NT2/D1 (cell line): ENCODE measurements at regions not wholly inside any gene's neighbourhood (a gene's known extent, or its start where the extent isn't known, plus 50 kb on each side); places are given as distances from the start of the nearest gene placed in this dataset.

ENCODE experiments used
- SUZ12 ChIP-seq: IDR thresholded peaks from 2 replicates; pipeline ENCODE4 v1.6.1; 2011; ENCODE audit not compliant: insufficient read length, insufficient read depth; ENCODE audit errors: extremely low read depth
- YY1 ChIP-seq: IDR thresholded peaks from 2 replicates; pipeline ENCODE4 v1.6.1; 2011; ENCODE audit not compliant: insufficient read length, insufficient read depth

DNA sequence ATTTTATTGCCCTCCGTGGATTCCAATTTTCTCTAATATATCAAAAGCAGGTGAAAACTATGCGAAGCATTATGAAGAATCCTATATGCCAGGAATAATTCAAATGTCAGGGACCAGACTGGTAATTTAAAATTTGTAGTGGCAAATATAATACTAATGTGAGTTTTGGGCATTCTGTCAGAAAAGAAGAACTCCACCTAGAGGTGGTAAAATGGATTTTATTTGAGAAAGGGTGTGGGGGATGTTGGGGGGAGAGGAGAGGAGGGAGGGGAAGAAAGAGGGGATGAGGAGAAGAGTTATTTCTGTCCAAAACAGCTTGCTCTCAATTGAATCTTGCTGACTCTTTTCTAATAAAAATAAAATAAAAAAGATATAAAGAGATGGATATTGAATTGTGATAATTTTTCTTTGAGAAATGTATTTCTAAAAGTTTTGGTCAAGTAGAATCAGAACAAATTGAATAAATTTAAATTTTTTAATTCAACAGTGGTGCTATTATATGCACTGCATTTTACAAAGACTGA lies 929.3 kb upstream of the SLITRK5 start:
- TF ChIP-seq YY1 (no peak), SUZ12 (no peak)
